A549 (cell line): ENCODE measurements at regions not wholly inside any gene's neighbourhood (a gene's known extent, or its start where the extent isn't known, plus 50 kb on each side); places are given as distances from the start of the nearest gene placed in this dataset.

Source experiments
- CTCF ChIP-seq: fragments of >200 bp; sonication (Bioruptor Twin); formaldehyde crosslinking; IDR thresholded peaks from 3 replicates; pipeline ENCODE4 v1.5.1; 2016
- HDAC2 ChIP-seq: fragments of 200-600 bp; sonication (generic); IDR thresholded peaks from 2 replicates; pipeline ENCODE4 v1.6.1; 2016
- RAD21 ChIP-seq, 2 experiments: fragments of >200 bp in 1 of 2; sonication (Bioruptor Twin) in 1 of 2; formaldehyde crosslinking in 1 of 2; IDR thresholded peaks in 1 of 2; conservative IDR thresholded peaks in 1 of 2; 2 replicates in 1 of 2; 3 replicates in 1 of 2; pipeline ENCODE4 v1.6.1; 2012 to 2018; ENCODE audit warnings: inconsistent platforms in 1 of 2

GRCh38 chr11:26943636-26944035 lies 50.3 kb upstream of the FIBIN start:
- no peak for TF ChIP-seq CTCF
- no peak for TF ChIP-seq HDAC2
- TF ChIP-seq RAD21 (conservative IDR thresholded peaks at IDR 0.05 in 1 of 2, IDR thresholded peaks at IDR 0.05 in 1 of 2) = no peak
